HG03469 (cell line): ENCODE measurements at regions not wholly inside any gene's neighbourhood (a gene's known extent, or its start where the extent isn't known, plus 50 kb on each side); places are given as distances from the start of the nearest gene placed in this dataset.

ENCODE experiments used
- ATAC-seq: cut with Tn5 transposase; IDR thresholded peaks from one replicate; pipeline ENCODE4 v1.9.1; 2021; ENCODE audit warnings: mild to moderate bottlenecking, moderate library complexity, moderate number of reproducible peaks; ENCODE audit not compliant: unreplicated experiment

- no peak for ATAC-seq
Measured at GRCh38 chr3:30290479-30290878, 315.9 kb upstream of the TGFBR2 start.

GRCh38 chr3:30292192-30292893 is 314.1 kb upstream of the TGFBR2 start:
- ATAC-seq, result no peak

GRCh38 chr3:30293621-30294240 is 312.7 kb upstream of the TGFBR2 start:
- no peak for ATAC-seq

- ATAC-seq, result no peak
Measured at GRCh38 chr3:30294241-30294667, 312.1 kb upstream of the TGFBR2 start.

GRCh38 chr3:30297112-30297511 is 309.3 kb upstream of the TGFBR2 start:
- ATAC-seq, result no peak

GRCh38 chr3:30299674-30300385 is 306.6 kb upstream of the TGFBR2 start:
- no peak for ATAC-seq

GRCh38 chr3:30300809-30301208 is 305.6 kb upstream of the TGFBR2 start:
- no peak for ATAC-seq

GRCh38 chr3:30302027-30302426 is 304.4 kb upstream of the TGFBR2 start:
- ATAC-seq, result no peak

GRCh38 chr3:30303770-30304169 is 302.6 kb upstream of the TGFBR2 start:
- ATAC-seq, result no peak

GRCh38 chr3:30305021-30305420 is 301.4 kb upstream of the TGFBR2 start:
- no peak for ATAC-seq

GRCh38 chr3:30306896-30307295 is 299.5 kb upstream of the TGFBR2 start:
- ATAC-seq, result no peak

GRCh38 chr3:30307372-30307950 is 298.9 kb upstream of the TGFBR2 start:
- no peak for ATAC-seq

- no peak for ATAC-seq
Measured at GRCh38 chr3:30308131-30308530, 298.3 kb upstream of the TGFBR2 start.

- no peak for ATAC-seq
Measured at GRCh38 chr3:30309961-30310954, 296.1 kb upstream of the TGFBR2 start.

- ATAC-seq, result no peak
Measured at GRCh38 chr3:30311781-30312180, 294.6 kb upstream of the TGFBR2 start.

- ATAC-seq, result no peak
Measured at GRCh38 chr3:30313840-30314239, 292.6 kb upstream of the TGFBR2 start.

- no peak for ATAC-seq
Measured at GRCh38 chr3:30314757-30315325, 291.6 kb upstream of the TGFBR2 start.

- ATAC-seq, result no peak
Measured at GRCh38 chr3:30315447-30315846, 291.0 kb upstream of the TGFBR2 start.

- ATAC-seq, result no peak
Measured at GRCh38 chr3:30317561-30317960, 288.8 kb upstream of the TGFBR2 start.

- no peak for ATAC-seq
Measured at GRCh38 chr3:30318110-30318509, 288.3 kb upstream of the TGFBR2 start.
